ENCODE measurements at regions not wholly inside any gene's neighbourhood (a gene's known extent, or its start where the extent isn't known, plus 50 kb on each side); places are given as distances from the start of the nearest gene placed in this dataset.

GRCh38 chr4:23060776-23061175, 368.0 kb downstream of the GBA3 start:
- H3K27ac ChIP-seq (ENCODE audit: low read length) = no peak overlapping the region
- TF ChIP-seq POLR2AphosphoS5 (IDR thresholded peaks at IDR 0.05; ENCODE audit: low read depth, low read length) (no peak), CTCF (IDR thresholded peaks at IDR 0.05) (no peak), TCF7L2 (IDR thresholded peaks at IDR 0.05; ENCODE audit: low read depth, low read length) (no peak), SIN3A (IDR thresholded peaks at IDR 0.05; ENCODE audit: borderline replicate concordance, insufficient read depth, low read depth, low read length) (no peak), REST (IDR thresholded peaks at IDR 0.05; ENCODE audit: insufficient read depth in 1 of 2, low read depth in 2 of 2, low read length in 1 of 2) (no peak)
- no peaks in the 10 kb centered on the region for H3K4me1 ChIP-seq (ENCODE audit: control insufficient read depth, insufficient read depth, low read length)
- H3K9me3 ChIP-seq (ENCODE audit: control insufficient read depth, insufficient read depth, low read depth, low read length) = no peaks in the 10 kb centered on the region
- in situ Hi-C loops (cut with HindIII; ENCODE audit: low pct_unique_long_range_greater_than_20kb, low sequenced_read_pairs) (no loop called here), intact Hi-C loops (cut with micrococcal nuclease; ENCODE audit: unreplicated experiment) (no loop called here)
- no peak for DNase-seq (ENCODE audit: low read depth, low spot score)
- no peak overlapping the region for H3K4me3 ChIP-seq (ENCODE audit: low read depth in 2 of 2, low read length in 2 of 2)
- no peaks in the 10 kb centered on the region for H3K27me3 ChIP-seq (ENCODE audit: control insufficient read depth, insufficient read depth, low read length)
- H3K36me3 ChIP-seq (ENCODE audit: control insufficient read depth, insufficient read depth, low read length) = no peaks in the 10 kb centered on the region
- CTCF ChIA-PET = no interaction called here
- POLR2A ChIA-PET = no interaction called here
- no TSS peak for BruUV-seq (replicated peaks)
- ATAC-seq = no peak

GRCh38 chr4:23058165-23058776, 365.5 kb downstream of the GBA3 start:
- Histone ChIP-seq H3K4me1 (ENCODE audit: control insufficient read depth, insufficient read depth, low read length) (no peaks in the 10 kb centered on the region), H3K27me3 (ENCODE audit: control insufficient read depth, insufficient read depth, low read length) (no peaks in the 10 kb centered on the region), H3K9me3 (ENCODE audit: control insufficient read depth, insufficient read depth, low read depth, low read length) (no peaks in the 10 kb centered on the region), H3K27ac (ENCODE audit: low read length) (no peak overlapping the region), H3K36me3 (ENCODE audit: control insufficient read depth, insufficient read depth, low read length) (no peaks in the 10 kb centered on the region), H3K4me3 (ENCODE audit: low read depth in 2 of 2, low read length in 2 of 2) (no peak overlapping the region)
- ChIA-PET CTCF (no interaction called here), POLR2A (no interaction called here)
- intact Hi-C loops (cut with micrococcal nuclease; ENCODE audit: unreplicated experiment) = no loop called here
- TF ChIP-seq CTCF (IDR thresholded peaks at IDR 0.05) = no peak
- TF ChIP-seq REST (IDR thresholded peaks at IDR 0.05; ENCODE audit: insufficient read depth in 1 of 2, low read depth in 2 of 2, low read length in 1 of 2) = no peak
- TF ChIP-seq SIN3A (IDR thresholded peaks at IDR 0.05; ENCODE audit: borderline replicate concordance, insufficient read depth, low read depth, low read length) = no peak
- no peak for TF ChIP-seq TCF7L2 (IDR thresholded peaks at IDR 0.05; ENCODE audit: low read depth, low read length)
- TF ChIP-seq POLR2AphosphoS5 (IDR thresholded peaks at IDR 0.05; ENCODE audit: low read depth, low read length) = no peak
- in situ Hi-C loops (cut with HindIII; ENCODE audit: low pct_unique_long_range_greater_than_20kb, low sequenced_read_pairs) = no loop called here
- ATAC-seq (no peak), DNase-seq (ENCODE audit: low read depth, low spot score) (no peak)
- BruUV-seq (replicated peaks) = no TSS peak
